GM10266 (cell line): ENCODE measurements at regions not wholly inside any gene's neighbourhood (a gene's known extent, or its start where the extent isn't known, plus 50 kb on each side); places are given as distances from the start of the nearest gene placed in this dataset.

Source experiments
- DNase-seq: peaks from one replicate; pipeline ENCODE4 v3.0.0; 2012; ENCODE audit errors: extremely low spot score
- CTCF ChIP-seq: IDR thresholded peaks from 2 replicates; pipeline ENCODE4 v1.5.1; 2012; ENCODE audit warnings: mild to moderate bottlenecking, low read depth; ENCODE audit not compliant: control insufficient read depth, insufficient read depth; ENCODE audit errors: missing control alignments

GRCh38 chr7:155173905-155174304 is 103.8 kb downstream of the HTR5A start:
- TF ChIP-seq CTCF = no peak
- no peak for DNase-seq

- no peak for TF ChIP-seq CTCF
- DNase-seq = no peak
Observed at GRCh38 chr7:155178096-155178495, 108.0 kb downstream of the HTR5A start.

GRCh38 chr7:155181768-155182167 is 111.6 kb downstream of the HTR5A start:
- DNase-seq = no peak
- no peak for TF ChIP-seq CTCF

GRCh38 chr7:155182406-155182970 is 112.4 kb downstream of the HTR5A start:
- DNase-seq = no peak

GRCh38 chr7:155183655-155184054 is 113.5 kb downstream of the HTR5A start:
- no peak for TF ChIP-seq CTCF
- DNase-seq = no peak

More at GRCh38 chr7:155182406-155182970, 112.4 kb downstream of the HTR5A start:
- TF ChIP-seq CTCF = no peak

GRCh38 chr7:155184923-155185322 is 112.8 kb upstream of the INSIG1 start:
- TF ChIP-seq CTCF = no peak
- no peak for DNase-seq

- no peak for DNase-seq
- no peak for TF ChIP-seq CTCF
Observed at GRCh38 chr7:155187061-155187785, 110.5 kb upstream of the INSIG1 start.
